GM23338 (cell line): ENCODE measurements at regions not wholly inside any gene's neighbourhood (a gene's known extent, or its start where the extent isn't known, plus 50 kb on each side); places are given as distances from the start of the nearest gene placed in this dataset.

Experiments used
- ATAC-seq: fragments of 200-7000 bp; cut with Tn5 transposase; 3 replicates; pipeline ENCODE4 v1.9.1; 2020
- DNase-seq: peaks from one replicate; pipeline ENCODE4 v3.0.0-alpha.2; 2015; ENCODE audit warnings: low spot score
- H2AFZ ChIP-seq: fragments of 200-600 bp; sonication (generic); 2 replicates; pipeline ENCODE4 v1.8.0; 2016; ENCODE audit warnings: antibody characterized with exemption, mild to moderate bottlenecking, moderate library complexity
- H3F3A ChIP-seq: fragments of 200-600 bp; sonication (generic); replicated peaks from 2 replicates; pipeline ENCODE4 v1.8.0; 2017; ENCODE audit warnings: antibody characterized with exemption, mixed run types, low read depth
- H3K27ac ChIP-seq: fragments of 200-600 bp; sonication (generic); 2 replicates; pipeline ENCODE4 v1.6.1; 2016; ENCODE audit warnings: low read depth
- H3K27me3 ChIP-seq: fragments of 200-600 bp; sonication (generic); 2 replicates; pipeline ENCODE4 v1.8.0; 2016; ENCODE audit warnings: mild to moderate bottlenecking, mixed run types, moderate library complexity; ENCODE audit not compliant: insufficient read depth
- H3K36me3 ChIP-seq: fragments of 200-600 bp; sonication (generic); 2 replicates; pipeline ENCODE4 v1.8.0; 2016; ENCODE audit warnings: mild to moderate bottlenecking; ENCODE audit not compliant: insufficient read depth
- H3K4me1 ChIP-seq: fragments of 200-600 bp; sonication (generic); 2 replicates; pipeline ENCODE4 v1.8.0; 2016; ENCODE audit warnings: mild to moderate bottlenecking, moderate library complexity; ENCODE audit not compliant: insufficient read depth
- H3K4me2 ChIP-seq: fragments of 200-600 bp; sonication (generic); 2 replicates; pipeline ENCODE4 v1.7.1; 2017; ENCODE audit warnings: mixed run types
- H3K4me3 ChIP-seq: fragments of 200-600 bp; sonication (generic); 2 replicates; pipeline ENCODE4 v1.6.1; 2016; ENCODE audit warnings: mixed run types
- H3K79me2 ChIP-seq: fragments of 200-600 bp; sonication (generic); replicated peaks from 2 replicates; pipeline ENCODE4 v1.8.0; 2017; ENCODE audit warnings: mild to moderate bottlenecking; ENCODE audit not compliant: insufficient read depth
- H3K9me2 ChIP-seq: fragments of 200-600 bp; sonication (generic); 2 replicates; pipeline ENCODE4 v1.8.0; 2017; ENCODE audit not compliant: insufficient read depth
- H4K20me1 ChIP-seq: fragments of 200-600 bp; sonication (generic); replicated peaks from 2 replicates; pipeline ENCODE4 v1.8.0; 2017; ENCODE audit warnings: mild to moderate bottlenecking; ENCODE audit not compliant: insufficient read depth
- H3K27ac Mint-ChIP-seq: 2 replicates; pipeline ENCODE4 v1.8.0; 2020; ENCODE audit warnings: inconsistent platforms, mild to moderate bottlenecking, moderate library complexity, mixed read lengths
- H3K27me3 Mint-ChIP-seq: 3 replicates; pipeline ENCODE4 v1.8.0; 2022; ENCODE audit warnings: low read depth, mild to moderate bottlenecking, moderate library complexity, mixed read lengths, inconsistent platforms; ENCODE audit not compliant: insufficient read depth, poor library complexity
- H3K36me3 Mint-ChIP-seq: 3 replicates; pipeline ENCODE4 v1.8.0; 2021; ENCODE audit warnings: low read depth, mild to moderate bottlenecking, inconsistent platforms, moderate library complexity, mixed read lengths
- H3K4me1 Mint-ChIP-seq: 3 replicates; pipeline ENCODE4 v1.8.0; 2020; ENCODE audit warnings: mild to moderate bottlenecking, inconsistent platforms, mixed read lengths
- H3K4me3 Mint-ChIP-seq: 3 replicates; pipeline ENCODE4 v1.8.0; 2021; ENCODE audit warnings: moderate library complexity, mild to moderate bottlenecking, inconsistent platforms, mixed read lengths
- H3K9me3 Mint-ChIP-seq: 3 replicates; pipeline ENCODE4 v1.8.0; 2020; ENCODE audit warnings: moderate library complexity, mild to moderate bottlenecking, inconsistent platforms, mixed read lengths
- CREB1 ChIP-seq: fragments of 250-450 bp; sonication (Bioruptor Pico); IDR thresholded peaks from 2 replicates; pipeline ENCODE4 v1.5.0; 2020; ENCODE audit warnings: low read depth, mild to moderate bottlenecking, moderate library complexity
- CTCF ChIP-seq, 2 experiments: fragments of 200-600 bp in 1 of 2; sonication (generic) in 1 of 2; conservative IDR thresholded peaks; 2 replicates each; pipeline versions ENCODE4 v1.5.1 to v1.6.1; 2016 to 2017; ENCODE audit warnings: antibody characterized with exemption in 2 of 2, low read depth in 2 of 2, mild to moderate bottlenecking in 2 of 2, moderate library complexity in 1 of 2
- EZH2 ChIP-seq: fragments of 200-600 bp; sonication (generic); IDR thresholded peaks from one replicate; pipeline ENCODE4 v1.8.0; 2017; ENCODE audit warnings: antibody characterized with exemption, mild to moderate bottlenecking, low read depth; ENCODE audit not compliant: unreplicated experiment
- EZH2phosphoT487 ChIP-seq: fragments of 200-600 bp; sonication (generic); IDR thresholded peaks from one replicate; pipeline ENCODE4 v1.8.1; 2018; ENCODE audit warnings: antibody characterized with exemption; ENCODE audit not compliant: unreplicated experiment
- JUNB ChIP-seq: IDR thresholded peaks from one replicate; pipeline ENCODE4 v1.6.1; 2016; ENCODE audit warnings: antibody characterized with exemption; ENCODE audit not compliant: unreplicated experiment
- NANOG ChIP-seq: IDR thresholded peaks from 2 replicates; pipeline ENCODE4 v1.6.1; 2016; ENCODE audit warnings: antibody characterized with exemption, borderline replicate concordance
- POLR2AphosphoS5 ChIP-seq: IDR thresholded peaks from 2 replicates; pipeline ENCODE4 v1.6.1; 2016; ENCODE audit warnings: antibody characterized with exemption, low read depth
- REST ChIP-seq: IDR thresholded peaks from one replicate; pipeline ENCODE4 v1.6.1; 2018; ENCODE audit warnings: antibody characterized with exemption; ENCODE audit not compliant: unreplicated experiment
- STAT1 ChIP-seq: IDR thresholded peaks from one replicate; pipeline ENCODE4 v1.6.1; 2016; ENCODE audit warnings: antibody characterized with exemption; ENCODE audit not compliant: unreplicated experiment
- ZNF114 ChIP-seq: fragments of 250-450 bp; sonication (Bioruptor Pico); IDR thresholded peaks from 2 replicates; pipeline ENCODE4 v1.5.0; 2020; ENCODE audit warnings: mild to moderate bottlenecking, moderate library complexity
- ZNF331 ChIP-seq: fragments of 250-450 bp; sonication (Bioruptor Pico); IDR thresholded peaks from 2 replicates; pipeline ENCODE4 v1.5.0; 2020; ENCODE audit warnings: low read depth, mild to moderate bottlenecking, moderate library complexity
- TF ChIP-seq, protein P1 (sequence below): fragments of 250-450 bp; sonication (Bioruptor Pico); IDR thresholded peaks from 2 replicates; pipeline ENCODE4 v1.5.0; 2020; ENCODE audit warnings: mild to moderate bottlenecking, moderate library complexity
- TF ChIP-seq, protein P2 (sequence below): IDR thresholded peaks from 2 replicates; pipeline ENCODE4 v1.6.1; 2016; ENCODE audit warnings: antibody characterized with exemption

- H3K27ac ChIP-seq = no peak overlapping the region
- H3K4me2 ChIP-seq = no peak overlapping the region
- Mint-ChIP-seq H3K36me3 (peaks cover 3% of the 10 kb centered on the region; the same call in 2 of the 3 replicates), H3K4me3 (no peak overlapping the region), H3K27ac (no peak overlapping the region), H3K4me1 (peaks cover 16% of the 10 kb centered on the region; the same call in 2 of the 3 replicates), H3K27me3 (peaks cover 6% of the 10 kb centered on the region), H3K9me3 (peaks cover 61% of the 10 kb centered on the region)
- H2AFZ ChIP-seq = no peak overlapping the region
- H3K36me3 ChIP-seq = no peaks in the 10 kb centered on the region
- H3F3A ChIP-seq = no peaks in the 10 kb centered on the region
- H4K20me1 ChIP-seq = no peaks in the 10 kb centered on the region
- ATAC-seq (no peak), DNase-seq (no peak)
- H3K9me2 ChIP-seq = no peaks in the 10 kb centered on the region
- no peak overlapping the region for H3K4me3 ChIP-seq
- no peaks in the 10 kb centered on the region for H3K27me3 ChIP-seq
- no peaks in the 10 kb centered on the region for H3K79me2 ChIP-seq
- peaks cover 8% of the 10 kb centered on the region; the same call in 1 of the 2 replicates for H3K4me1 ChIP-seq
- TF ChIP-seq, protein P1, sequence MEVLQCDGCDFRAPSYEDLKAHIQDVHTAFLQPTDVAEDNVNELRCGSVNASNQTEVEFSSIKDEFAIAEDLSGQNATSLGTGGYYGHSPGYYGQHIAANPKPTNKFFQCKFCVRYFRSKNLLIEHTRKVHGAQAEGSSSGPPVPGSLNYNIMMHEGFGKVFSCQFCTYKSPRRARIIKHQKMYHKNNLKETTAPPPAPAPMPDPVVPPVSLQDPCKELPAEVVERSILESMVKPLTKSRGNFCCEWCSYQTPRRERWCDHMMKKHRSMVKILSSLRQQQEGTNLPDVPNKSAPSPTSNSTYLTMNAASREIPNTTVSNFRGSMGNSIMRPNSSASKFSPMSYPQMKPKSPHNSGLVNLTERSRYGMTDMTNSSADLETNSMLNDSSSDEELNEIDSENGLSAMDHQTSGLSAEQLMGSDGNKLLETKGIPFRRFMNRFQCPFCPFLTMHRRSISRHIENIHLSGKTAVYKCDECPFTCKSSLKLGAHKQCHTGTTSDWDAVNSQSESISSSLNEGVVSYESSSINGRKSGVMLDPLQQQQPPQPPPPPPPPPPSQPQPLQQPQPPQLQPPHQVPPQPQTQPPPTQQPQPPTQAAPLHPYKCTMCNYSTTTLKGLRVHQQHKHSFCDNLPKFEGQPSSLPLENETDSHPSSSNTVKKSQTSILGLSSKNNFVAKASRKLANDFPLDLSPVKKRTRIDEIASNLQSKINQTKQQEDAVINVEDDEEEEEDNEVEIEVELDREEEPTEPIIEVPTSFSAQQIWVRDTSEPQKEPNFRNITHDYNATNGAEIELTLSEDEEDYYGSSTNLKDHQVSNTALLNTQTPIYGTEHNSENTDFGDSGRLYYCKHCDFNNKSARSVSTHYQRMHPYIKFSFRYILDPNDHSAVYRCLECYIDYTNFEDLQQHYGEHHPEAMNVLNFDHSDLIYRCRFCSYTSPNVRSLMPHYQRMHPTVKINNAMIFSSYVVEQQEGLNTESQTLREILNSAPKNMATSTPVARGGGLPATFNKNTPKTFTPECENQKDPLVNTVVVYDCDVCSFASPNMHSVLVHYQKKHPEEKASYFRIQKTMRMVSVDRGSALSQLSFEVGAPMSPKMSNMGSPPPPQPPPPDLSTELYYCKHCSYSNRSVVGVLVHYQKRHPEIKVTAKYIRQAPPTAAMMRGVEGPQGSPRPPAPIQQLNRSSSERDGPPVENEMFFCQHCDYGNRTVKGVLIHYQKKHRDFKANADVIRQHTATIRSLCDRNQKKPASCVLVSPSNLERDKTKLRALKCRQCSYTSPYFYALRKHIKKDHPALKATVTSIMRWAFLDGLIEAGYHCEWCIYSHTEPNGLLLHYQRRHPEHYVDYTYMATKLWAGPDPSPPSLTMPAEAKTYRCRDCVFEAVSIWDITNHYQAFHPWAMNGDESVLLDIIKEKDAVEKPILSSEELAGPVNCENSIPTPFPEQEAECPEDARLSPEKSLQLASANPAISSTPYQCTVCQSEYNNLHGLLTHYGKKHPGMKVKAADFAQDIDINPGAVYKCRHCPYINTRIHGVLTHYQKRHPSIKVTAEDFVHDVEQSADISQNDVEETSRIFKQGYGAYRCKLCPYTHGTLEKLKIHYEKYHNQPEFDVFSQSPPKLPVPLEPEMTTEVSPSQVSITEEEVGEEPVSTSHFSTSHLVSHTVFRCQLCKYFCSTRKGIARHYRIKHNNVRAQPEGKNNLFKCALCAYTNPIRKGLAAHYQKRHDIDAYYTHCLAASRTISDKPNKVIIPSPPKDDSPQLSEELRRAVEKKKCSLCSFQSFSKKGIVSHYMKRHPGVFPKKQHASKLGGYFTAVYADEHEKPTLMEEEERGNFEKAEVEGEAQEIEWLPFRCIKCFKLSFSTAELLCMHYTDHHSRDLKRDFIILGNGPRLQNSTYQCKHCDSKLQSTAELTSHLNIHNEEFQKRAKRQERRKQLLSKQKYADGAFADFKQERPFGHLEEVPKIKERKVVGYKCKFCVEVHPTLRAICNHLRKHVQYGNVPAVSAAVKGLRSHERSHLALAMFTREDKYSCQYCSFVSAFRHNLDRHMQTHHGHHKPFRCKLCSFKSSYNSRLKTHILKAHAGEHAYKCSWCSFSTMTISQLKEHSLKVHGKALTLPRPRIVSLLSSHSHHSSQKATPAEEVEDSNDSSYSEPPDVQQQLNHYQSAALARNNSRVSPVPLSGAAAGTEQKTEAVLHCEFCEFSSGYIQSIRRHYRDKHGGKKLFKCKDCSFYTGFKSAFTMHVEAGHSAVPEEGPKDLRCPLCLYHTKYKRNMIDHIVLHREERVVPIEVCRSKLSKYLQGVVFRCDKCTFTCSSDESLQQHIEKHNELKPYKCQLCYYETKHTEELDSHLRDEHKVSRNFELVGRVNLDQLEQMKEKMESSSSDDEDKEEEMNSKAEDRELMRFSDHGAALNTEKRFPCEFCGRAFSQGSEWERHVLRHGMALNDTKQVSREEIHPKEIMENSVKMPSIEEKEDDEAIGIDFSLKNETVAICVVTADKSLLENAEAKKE (CRISPR knock-in tag) = no peak
- no peak for TF ChIP-seq CTCF (conservative IDR thresholded peaks at IDR 0.05; ENCODE audit: low read depth in 2 of 2)
- TF ChIP-seq, protein P2, sequence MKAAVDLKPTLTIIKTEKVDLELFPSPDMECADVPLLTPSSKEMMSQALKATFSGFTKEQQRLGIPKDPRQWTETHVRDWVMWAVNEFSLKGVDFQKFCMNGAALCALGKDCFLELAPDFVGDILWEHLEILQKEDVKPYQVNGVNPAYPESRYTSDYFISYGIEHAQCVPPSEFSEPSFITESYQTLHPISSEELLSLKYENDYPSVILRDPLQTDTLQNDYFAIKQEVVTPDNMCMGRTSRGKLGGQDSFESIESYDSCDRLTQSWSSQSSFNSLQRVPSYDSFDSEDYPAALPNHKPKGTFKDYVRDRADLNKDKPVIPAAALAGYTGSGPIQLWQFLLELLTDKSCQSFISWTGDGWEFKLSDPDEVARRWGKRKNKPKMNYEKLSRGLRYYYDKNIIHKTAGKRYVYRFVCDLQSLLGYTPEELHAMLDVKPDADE = no peak
- no peak for TF ChIP-seq EZH2
- no peak for TF ChIP-seq REST
- no peak for TF ChIP-seq STAT1
- no peak for TF ChIP-seq JUNB
- no peak for TF ChIP-seq EZH2phosphoT487
- TF ChIP-seq CREB1 (CRISPR knock-in tag) = no peak
- no peak for TF ChIP-seq POLR2AphosphoS5
- no peak for TF ChIP-seq ZNF331 (CRISPR knock-in tag)
- TF ChIP-seq ZNF114 (CRISPR knock-in tag) = no peak
- no peak for TF ChIP-seq NANOG
Observed at GRCh38 chr15:46296002-46296401, 661.2 kb downstream of the SQOR start.
